AG08396 (cell line): ENCODE measurements at regions not wholly inside any gene's neighbourhood (a gene's known extent, or its start where the extent isn't known, plus 50 kb on each side); places are given as distances from the start of the nearest gene placed in this dataset.
"Not testable (repeated sequence)": the region's sequence is repeated elsewhere in the genome, so short reads cannot be mapped to it uniquely, and the experiment has no call there.

Experiments used
- DNase-seq: peaks from one replicate; pipeline ENCODE4 v3.0.0; 2012; ENCODE audit warnings: low spot score, mixed read lengths

GRCh38 chr3:72660270-72661114 is 187.8 kb downstream of the SHQ1 start:
- DNase-seq: no peak

- no peak for DNase-seq
Measured at GRCh38 chr3:72659596-72659995, 188.6 kb downstream of the SHQ1 start.

DNA sequence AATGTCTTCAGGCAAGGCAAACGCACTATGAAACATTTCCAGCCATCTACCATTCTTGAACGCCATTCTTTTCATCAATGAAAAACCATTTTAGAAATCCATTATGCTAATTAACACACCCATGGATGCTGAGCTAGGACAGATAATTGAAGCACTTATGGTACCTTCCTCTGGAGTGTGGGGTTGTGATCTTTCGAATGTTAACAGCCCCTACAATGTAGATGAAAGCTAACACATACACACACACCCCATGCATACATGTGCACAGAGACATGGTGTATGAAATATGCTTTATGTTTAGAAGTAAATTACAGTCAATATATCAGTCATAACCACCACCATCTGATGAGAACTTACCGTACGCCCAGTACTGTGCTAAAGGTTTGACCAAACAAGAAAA is 189.1 kb downstream of the SHQ1 start:
- DNase-seq: no peak

GRCh38 chr3:72658466-72659100 is 189.7 kb downstream of the SHQ1 start:
- no peak for DNase-seq

DNA sequence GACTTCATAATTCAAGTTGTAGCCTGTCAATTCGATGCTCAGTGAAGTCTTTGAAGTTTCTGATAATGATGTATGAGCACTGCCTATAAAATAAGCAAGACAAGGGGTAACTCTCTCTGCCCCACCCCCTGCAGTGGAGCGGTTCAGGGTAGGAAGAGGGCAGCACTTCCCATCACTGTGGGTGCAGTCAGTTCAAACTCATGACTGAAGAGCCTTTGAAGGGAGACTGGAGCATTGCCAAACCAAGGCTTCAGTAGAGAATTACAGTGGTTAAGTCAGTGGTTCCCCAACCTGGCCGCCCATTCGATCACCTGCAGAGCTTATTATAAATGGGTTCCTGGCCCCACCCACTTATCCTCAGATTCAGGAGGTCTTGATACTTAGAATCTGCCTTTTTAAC is 190.6 kb downstream of the SHQ1 start:
- no peak for DNase-seq

DNA sequence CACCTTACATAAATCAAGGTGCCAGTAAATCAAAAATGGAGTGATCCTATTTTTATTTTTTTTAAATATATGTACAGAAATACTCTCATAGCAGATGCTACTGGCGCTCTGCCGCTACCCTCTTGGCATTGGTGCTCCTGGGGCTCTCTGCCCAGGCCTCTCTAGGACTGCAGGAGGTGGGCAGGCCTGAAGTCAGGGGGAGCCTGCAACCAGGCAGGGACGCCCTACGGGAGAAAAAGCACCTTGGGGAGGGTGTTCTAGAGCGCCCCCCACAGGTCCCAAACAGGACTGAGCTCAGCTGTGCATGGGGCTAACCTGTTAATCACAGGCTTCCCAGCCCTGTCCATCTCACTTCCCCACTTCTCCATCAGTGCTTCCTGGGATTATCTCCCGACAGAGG is 192.5 kb downstream of the SHQ1 start:
- no peak for DNase-seq

- no peak for DNase-seq
Measured at GRCh38 chr3:72655131-72655551, 193.1 kb downstream of the SHQ1 start.

- no peak for DNase-seq
Measured at GRCh38 chr3:72652395-72652794, 195.8 kb downstream of the SHQ1 start.

GRCh38 chr3:72651498-72651897 is 196.7 kb downstream of the SHQ1 start:
- DNase-seq: no peak

DNA sequence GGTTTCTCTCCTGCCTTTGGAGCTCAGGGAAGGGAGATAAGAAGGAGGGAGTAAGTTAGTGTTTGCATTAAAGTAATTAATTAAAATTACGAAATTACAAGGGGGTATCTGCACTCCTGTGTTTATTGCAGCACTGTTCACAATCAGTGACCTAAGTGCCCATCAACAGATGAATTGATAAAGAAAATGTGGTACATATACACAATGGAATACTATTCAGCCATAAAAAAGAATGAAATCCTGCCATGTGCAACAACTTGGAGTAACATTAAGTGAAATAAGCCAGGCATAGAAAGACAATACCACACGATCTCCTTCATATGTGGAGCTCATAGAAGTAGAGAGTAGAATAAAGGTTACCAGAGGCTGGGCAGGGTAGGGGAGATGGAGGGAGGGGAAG is 202.0 kb downstream of the SHQ1 start:
- no peak for DNase-seq

GRCh38 chr3:72643635-72644034 is 204.6 kb downstream of the SHQ1 start:
- DNase-seq: not testable (repeated sequence)

- no peak for DNase-seq
Measured at GRCh38 chr3:72641684-72642083, 206.6 kb downstream of the SHQ1 start.

- DNase-seq: no peak
Measured at GRCh38 chr3:72641072-72641471, 207.2 kb downstream of the SHQ1 start.

- DNase-seq: no peak
Measured at GRCh38 chr3:72636969-72637597, 211.2 kb downstream of the SHQ1 start.

DNA sequence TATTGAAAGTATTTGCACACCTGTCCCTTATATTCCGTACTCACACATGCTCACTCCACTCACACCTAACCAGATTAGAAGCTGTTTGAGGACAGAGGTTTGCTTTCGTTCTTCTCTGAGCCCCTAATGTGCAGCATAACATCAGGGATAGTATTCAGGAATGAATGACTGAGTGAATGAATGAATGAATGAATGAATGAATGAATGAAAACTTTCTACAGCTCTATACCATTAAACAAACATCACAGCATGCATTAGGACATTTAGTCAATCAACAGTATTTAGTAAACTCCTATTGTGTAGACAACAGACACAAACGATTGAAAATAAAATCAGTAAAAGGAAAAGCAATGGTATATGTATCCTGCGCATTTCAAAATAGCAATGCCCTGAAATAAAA is 212.7 kb downstream of the SHQ1 start:
- no peak for DNase-seq

DNA sequence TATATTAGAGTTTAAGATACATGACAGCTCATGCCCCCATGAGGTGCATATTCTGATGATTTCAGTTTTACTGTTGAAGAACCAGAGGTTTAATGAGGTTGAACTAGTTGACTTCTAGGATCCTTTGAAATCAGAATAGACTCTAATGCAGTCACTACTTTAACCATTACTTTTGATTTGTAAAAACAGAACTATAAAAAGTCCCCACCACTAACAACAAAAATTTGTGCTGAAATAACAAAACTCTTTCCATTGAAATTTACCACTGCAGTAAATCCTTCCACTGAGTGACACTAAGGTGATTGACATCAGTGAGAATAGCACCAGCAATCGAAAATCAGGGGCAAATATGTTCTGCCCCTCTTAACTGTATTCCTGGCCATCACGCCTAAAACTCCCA is 214.1 kb downstream of the SHQ1 start:
- DNase-seq: no peak

- no peak for DNase-seq
Measured at GRCh38 chr3:72633534-72633933, 214.7 kb downstream of the SHQ1 start.

GRCh38 chr3:72633121-72633520 is 215.1 kb downstream of the SHQ1 start:
- no peak for DNase-seq

GRCh38 chr3:72632129-72632528 is 216.1 kb downstream of the SHQ1 start:
- DNase-seq: no peak

DNA sequence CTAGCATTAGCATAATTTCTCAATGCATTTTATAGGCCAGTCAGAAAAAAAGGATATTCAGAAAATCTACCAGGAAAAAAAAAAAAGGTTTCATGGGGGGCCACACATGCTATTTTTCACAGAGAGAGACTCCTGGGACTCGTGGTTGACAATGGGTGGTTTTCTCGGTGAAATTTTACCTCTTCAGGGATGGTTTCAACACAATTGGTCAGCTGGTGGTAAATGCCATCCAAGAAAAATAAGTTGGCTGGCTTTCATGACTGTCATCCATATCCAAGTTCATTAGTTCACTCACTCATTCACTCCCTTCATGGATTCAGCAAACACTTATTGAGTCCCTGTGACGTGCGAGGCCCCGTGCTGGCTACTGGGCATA is 217.3 kb downstream of the SHQ1 start:
- DNase-seq: no peak

DNA sequence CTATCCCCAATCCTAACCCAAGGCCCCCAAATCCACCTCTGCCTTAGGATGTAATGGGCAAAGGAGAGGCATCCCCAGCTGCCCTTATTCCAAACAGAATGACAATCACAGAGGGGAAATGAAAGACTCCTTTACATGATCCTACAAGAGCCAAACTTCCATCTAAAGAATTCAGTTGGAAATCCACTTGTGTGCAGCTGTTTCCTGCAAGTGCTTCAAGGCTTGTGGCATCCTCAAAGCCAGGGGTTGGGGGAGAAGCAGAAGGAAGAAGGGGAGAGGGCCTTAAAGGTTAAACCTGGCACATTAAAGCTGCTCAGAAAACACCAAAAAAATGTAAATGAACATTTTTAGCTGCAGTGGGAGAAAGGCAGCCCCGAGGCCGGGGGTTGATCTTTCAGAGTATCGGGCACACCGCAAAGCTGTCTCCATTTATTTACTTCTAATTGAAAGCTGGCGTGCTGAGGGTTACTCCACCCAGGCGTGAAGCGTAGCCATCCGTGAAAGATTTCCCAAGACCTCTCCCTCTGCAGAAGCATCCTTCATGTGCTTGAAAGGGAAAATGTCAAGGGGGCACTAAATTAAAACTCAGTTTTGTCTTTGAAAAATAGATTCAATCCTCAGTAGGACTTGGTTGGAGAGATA is 217.8 kb downstream of the SHQ1 start:
- DNase-seq: no peak

DNA sequence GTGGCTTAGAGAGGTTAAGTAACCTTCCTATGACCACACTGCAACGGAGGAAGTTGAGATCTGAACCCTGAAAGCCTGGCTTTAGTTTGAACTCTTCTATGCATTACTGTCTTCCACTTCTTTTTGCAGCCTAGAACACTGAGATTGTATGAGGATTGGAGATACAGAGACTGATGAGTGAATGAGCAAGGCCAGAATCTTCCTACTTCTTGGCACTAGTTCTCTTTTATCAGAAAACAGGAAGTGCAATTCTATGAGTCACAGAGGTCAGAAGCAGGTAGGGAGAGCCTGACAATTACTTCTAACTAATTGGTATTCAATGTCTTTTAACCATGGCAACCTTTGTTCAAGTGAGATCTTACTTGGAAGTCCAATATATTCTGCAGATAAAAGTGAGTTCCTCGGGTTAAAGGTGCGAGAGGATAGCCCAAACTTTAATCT is 219.0 kb downstream of the SHQ1 start:
- no peak for DNase-seq

- no peak for DNase-seq
Measured at GRCh38 chr3:72628065-72628464, 220.2 kb downstream of the SHQ1 start.
